ENCODE measurements at regions not wholly inside any gene's neighbourhood (a gene's known extent, or its start where the extent isn't known, plus 50 kb on each side); places are given as distances from the start of the nearest gene placed in this dataset.

- Histone ChIP-seq H3K4me3 (ENCODE audit: insufficient read depth, low read depth, low read length, poor library complexity, severe bottlenecking) (no peak overlapping the region), H3K27me3 (replicated peaks; ENCODE audit: control insufficient read depth, insufficient read depth, low read length, poor library complexity, severe bottlenecking) (no peaks in the 10 kb centered on the region), H3K9me3 (ENCODE audit: control insufficient read depth, low read length) (no peaks in the 10 kb centered on the region), H3K4me1 (ENCODE audit: control insufficient read depth, insufficient read depth, low read length, poor library complexity, severe bottlenecking) (no peaks in the 10 kb centered on the region), H3K36me3 (ENCODE audit: control insufficient read depth, insufficient read depth, low read length) (no peaks in the 10 kb centered on the region), H3K27ac (ENCODE audit: insufficient read depth, low read length, poor library complexity, severe bottlenecking) (no peak overlapping the region)
- DNase-seq, result no peak
Observed at GRCh38 chr4:12414181-12414812, 985.6 kb upstream of the HS3ST1 start.

GRCh38 chr4:12411072-12411471, 982.4 kb upstream of the HS3ST1 start:
- Histone ChIP-seq H3K4me3 (ENCODE audit: insufficient read depth, low read depth, low read length, poor library complexity, severe bottlenecking) (no peak overlapping the region), H3K27me3 (replicated peaks; ENCODE audit: control insufficient read depth, insufficient read depth, low read length, poor library complexity, severe bottlenecking) (no peaks in the 10 kb centered on the region), H3K36me3 (ENCODE audit: control insufficient read depth, insufficient read depth, low read length) (no peaks in the 10 kb centered on the region), H3K27ac (ENCODE audit: insufficient read depth, low read length, poor library complexity, severe bottlenecking) (no peak overlapping the region), H3K9me3 (ENCODE audit: control insufficient read depth, low read length) (no peaks in the 10 kb centered on the region), H3K4me1 (ENCODE audit: control insufficient read depth, insufficient read depth, low read length, poor library complexity, severe bottlenecking) (no peaks in the 10 kb centered on the region)
- DNase-seq, result no peak

- DNase-seq, result no peak
- H3K9me3 ChIP-seq (ENCODE audit: control insufficient read depth, low read length), result no peaks in the 10 kb centered on the region
- H3K36me3 ChIP-seq (ENCODE audit: control insufficient read depth, insufficient read depth, low read length), result no peaks in the 10 kb centered on the region
- H3K4me1 ChIP-seq (ENCODE audit: control insufficient read depth, insufficient read depth, low read length, poor library complexity, severe bottlenecking), result no peaks in the 10 kb centered on the region
- H3K4me3 ChIP-seq (ENCODE audit: insufficient read depth, low read depth, low read length, poor library complexity, severe bottlenecking), result no peak overlapping the region
- no peak overlapping the region for H3K27ac ChIP-seq (ENCODE audit: insufficient read depth, low read length, poor library complexity, severe bottlenecking)
- H3K27me3 ChIP-seq (replicated peaks; ENCODE audit: control insufficient read depth, insufficient read depth, low read length, poor library complexity, severe bottlenecking), result no peaks in the 10 kb centered on the region
Observed at GRCh38 chr4:12409507-12410190, 981.0 kb upstream of the HS3ST1 start.

- no peak for DNase-seq
- Histone ChIP-seq H3K27me3 (replicated peaks; ENCODE audit: control insufficient read depth, insufficient read depth, low read length, poor library complexity, severe bottlenecking) (no peaks in the 10 kb centered on the region), H3K36me3 (ENCODE audit: control insufficient read depth, insufficient read depth, low read length) (no peaks in the 10 kb centered on the region), H3K4me1 (ENCODE audit: control insufficient read depth, insufficient read depth, low read length, poor library complexity, severe bottlenecking) (no peaks in the 10 kb centered on the region), H3K27ac (ENCODE audit: insufficient read depth, low read length, poor library complexity, severe bottlenecking) (no peak overlapping the region), H3K4me3 (ENCODE audit: insufficient read depth, low read depth, low read length, poor library complexity, severe bottlenecking) (no peak overlapping the region), H3K9me3 (ENCODE audit: control insufficient read depth, low read length) (no peaks in the 10 kb centered on the region)
Observed at GRCh38 chr4:12408364-12408763, 979.7 kb upstream of the HS3ST1 start.

- no peak overlapping the region for H3K4me3 ChIP-seq (ENCODE audit: insufficient read depth, low read depth, low read length, poor library complexity, severe bottlenecking)
- no peaks in the 10 kb centered on the region for H3K4me1 ChIP-seq (ENCODE audit: control insufficient read depth, insufficient read depth, low read length, poor library complexity, severe bottlenecking)
- H3K27me3 ChIP-seq (replicated peaks; ENCODE audit: control insufficient read depth, insufficient read depth, low read length, poor library complexity, severe bottlenecking), result no peaks in the 10 kb centered on the region
- no peaks in the 10 kb centered on the region for H3K36me3 ChIP-seq (ENCODE audit: control insufficient read depth, insufficient read depth, low read length)
- DNase-seq, result no peak
- H3K9me3 ChIP-seq (ENCODE audit: control insufficient read depth, low read length), result no peaks in the 10 kb centered on the region
- no peak overlapping the region for H3K27ac ChIP-seq (ENCODE audit: insufficient read depth, low read length, poor library complexity, severe bottlenecking)
Observed at GRCh38 chr4:12403175-12403574, 974.5 kb upstream of the HS3ST1 start.

- DNase-seq, result no peak
- H3K36me3 ChIP-seq (ENCODE audit: control insufficient read depth, insufficient read depth, low read length), result no peaks in the 10 kb centered on the region
- H3K27ac ChIP-seq (ENCODE audit: insufficient read depth, low read length, poor library complexity, severe bottlenecking), result no peak overlapping the region
- H3K9me3 ChIP-seq (ENCODE audit: control insufficient read depth, low read length), result no peaks in the 10 kb centered on the region
- H3K4me3 ChIP-seq (ENCODE audit: insufficient read depth, low read depth, low read length, poor library complexity, severe bottlenecking), result no peak overlapping the region
- H3K27me3 ChIP-seq (replicated peaks; ENCODE audit: control insufficient read depth, insufficient read depth, low read length, poor library complexity, severe bottlenecking), result no peaks in the 10 kb centered on the region
- H3K4me1 ChIP-seq (ENCODE audit: control insufficient read depth, insufficient read depth, low read length, poor library complexity, severe bottlenecking), result no peaks in the 10 kb centered on the region
Observed at GRCh38 chr4:12399781-12400180, 971.1 kb upstream of the HS3ST1 start.

- DNase-seq, result no peak
- Histone ChIP-seq H3K4me1 (ENCODE audit: control insufficient read depth, insufficient read depth, low read length, poor library complexity, severe bottlenecking) (no peaks in the 10 kb centered on the region), H3K27me3 (replicated peaks; ENCODE audit: control insufficient read depth, insufficient read depth, low read length, poor library complexity, severe bottlenecking) (no peaks in the 10 kb centered on the region), H3K4me3 (ENCODE audit: insufficient read depth, low read depth, low read length, poor library complexity, severe bottlenecking) (no peak overlapping the region), H3K9me3 (ENCODE audit: control insufficient read depth, low read length) (no peaks in the 10 kb centered on the region), H3K27ac (ENCODE audit: insufficient read depth, low read length, poor library complexity, severe bottlenecking) (no peak overlapping the region), H3K36me3 (ENCODE audit: control insufficient read depth, insufficient read depth, low read length) (no peaks in the 10 kb centered on the region)
Observed at GRCh38 chr4:12393631-12394262, 965.1 kb upstream of the HS3ST1 start.

- H3K27ac ChIP-seq (ENCODE audit: insufficient read depth, low read length, poor library complexity, severe bottlenecking), result no peak overlapping the region
- no peaks in the 10 kb centered on the region for H3K9me3 ChIP-seq (ENCODE audit: control insufficient read depth, low read length)
- no peaks in the 10 kb centered on the region for H3K4me1 ChIP-seq (ENCODE audit: control insufficient read depth, insufficient read depth, low read length, poor library complexity, severe bottlenecking)
Observed at GRCh38 chr4:12389604-12390003, 960.9 kb upstream of the HS3ST1 start.

GRCh38 chr4:12382567-12382966, 953.9 kb upstream of the HS3ST1 start:
- no peak for DNase-seq
- Histone ChIP-seq H3K36me3 (ENCODE audit: control insufficient read depth, insufficient read depth, low read length) (no peaks in the 10 kb centered on the region), H3K27me3 (replicated peaks; ENCODE audit: control insufficient read depth, insufficient read depth, low read length, poor library complexity, severe bottlenecking) (no peaks in the 10 kb centered on the region), H3K9me3 (ENCODE audit: control insufficient read depth, low read length) (no peaks in the 10 kb centered on the region), H3K4me1 (ENCODE audit: control insufficient read depth, insufficient read depth, low read length, poor library complexity, severe bottlenecking) (no peaks in the 10 kb centered on the region), H3K27ac (ENCODE audit: insufficient read depth, low read length, poor library complexity, severe bottlenecking) (no peak overlapping the region), H3K4me3 (ENCODE audit: insufficient read depth, low read depth, low read length, poor library complexity, severe bottlenecking) (no peak overlapping the region)

More at GRCh38 chr4:12389604-12390003, 960.9 kb upstream of the HS3ST1 start:
- no peak overlapping the region for H3K4me3 ChIP-seq (ENCODE audit: insufficient read depth, low read depth, low read length, poor library complexity, severe bottlenecking)
- DNase-seq, result no peak
- H3K36me3 ChIP-seq (ENCODE audit: control insufficient read depth, insufficient read depth, low read length), result no peaks in the 10 kb centered on the region
- no peaks in the 10 kb centered on the region for H3K27me3 ChIP-seq (replicated peaks; ENCODE audit: control insufficient read depth, insufficient read depth, low read length, poor library complexity, severe bottlenecking)

- no peak overlapping the region for H3K4me3 ChIP-seq (ENCODE audit: insufficient read depth, low read depth, low read length, poor library complexity, severe bottlenecking)
- no peaks in the 10 kb centered on the region for H3K9me3 ChIP-seq (ENCODE audit: control insufficient read depth, low read length)
- no peak overlapping the region for H3K27ac ChIP-seq (ENCODE audit: insufficient read depth, low read length, poor library complexity, severe bottlenecking)
- no peaks in the 10 kb centered on the region for H3K4me1 ChIP-seq (ENCODE audit: control insufficient read depth, insufficient read depth, low read length, poor library complexity, severe bottlenecking)
- H3K27me3 ChIP-seq (replicated peaks; ENCODE audit: control insufficient read depth, insufficient read depth, low read length, poor library complexity, severe bottlenecking), result no peaks in the 10 kb centered on the region
- no peaks in the 10 kb centered on the region for H3K36me3 ChIP-seq (ENCODE audit: control insufficient read depth, insufficient read depth, low read length)
- DNase-seq, result no peak
Observed at GRCh38 chr4:12379191-12379590, 950.5 kb upstream of the HS3ST1 start.

All from effector memory CD4-positive, alpha-beta T cell (primary cell).